ENCODE measurements at regions not wholly inside any gene's neighbourhood (a gene's known extent, or its start where the extent isn't known, plus 50 kb on each side); places are given as distances from the start of the nearest gene placed in this dataset.

DNA sequence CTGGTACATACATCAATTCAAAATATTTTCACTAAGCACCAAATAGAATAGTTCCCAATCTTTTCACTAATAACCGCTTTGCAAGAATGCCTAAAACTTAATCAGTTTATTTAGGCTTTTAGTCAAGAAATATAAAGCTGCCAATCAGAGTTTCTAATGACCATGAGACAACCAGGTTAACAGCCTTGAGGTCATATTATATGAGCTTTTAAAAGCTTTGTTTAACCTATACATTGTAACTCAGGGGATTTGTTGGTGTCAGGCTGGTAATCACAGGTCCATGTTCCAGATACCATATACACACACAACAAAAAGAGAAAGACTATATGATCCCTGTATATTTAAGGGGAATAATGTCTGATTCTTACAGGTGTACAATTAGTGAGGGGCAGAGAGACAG, 246.2 kb upstream of the ADGRL2 start:
- TF ChIP-seq, protein P1, sequence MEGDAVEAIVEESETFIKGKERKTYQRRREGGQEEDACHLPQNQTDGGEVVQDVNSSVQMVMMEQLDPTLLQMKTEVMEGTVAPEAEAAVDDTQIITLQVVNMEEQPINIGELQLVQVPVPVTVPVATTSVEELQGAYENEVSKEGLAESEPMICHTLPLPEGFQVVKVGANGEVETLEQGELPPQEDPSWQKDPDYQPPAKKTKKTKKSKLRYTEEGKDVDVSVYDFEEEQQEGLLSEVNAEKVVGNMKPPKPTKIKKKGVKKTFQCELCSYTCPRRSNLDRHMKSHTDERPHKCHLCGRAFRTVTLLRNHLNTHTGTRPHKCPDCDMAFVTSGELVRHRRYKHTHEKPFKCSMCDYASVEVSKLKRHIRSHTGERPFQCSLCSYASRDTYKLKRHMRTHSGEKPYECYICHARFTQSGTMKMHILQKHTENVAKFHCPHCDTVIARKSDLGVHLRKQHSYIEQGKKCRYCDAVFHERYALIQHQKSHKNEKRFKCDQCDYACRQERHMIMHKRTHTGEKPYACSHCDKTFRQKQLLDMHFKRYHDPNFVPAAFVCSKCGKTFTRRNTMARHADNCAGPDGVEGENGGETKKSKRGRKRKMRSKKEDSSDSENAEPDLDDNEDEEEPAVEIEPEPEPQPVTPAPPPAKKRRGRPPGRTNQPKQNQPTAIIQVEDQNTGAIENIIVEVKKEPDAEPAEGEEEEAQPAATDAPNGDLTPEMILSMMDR (IDR thresholded peaks at IDR 0.05; ENCODE audit: poor library complexity, severe bottlenecking) = no peak
- TF ChIP-seq, protein P2, sequence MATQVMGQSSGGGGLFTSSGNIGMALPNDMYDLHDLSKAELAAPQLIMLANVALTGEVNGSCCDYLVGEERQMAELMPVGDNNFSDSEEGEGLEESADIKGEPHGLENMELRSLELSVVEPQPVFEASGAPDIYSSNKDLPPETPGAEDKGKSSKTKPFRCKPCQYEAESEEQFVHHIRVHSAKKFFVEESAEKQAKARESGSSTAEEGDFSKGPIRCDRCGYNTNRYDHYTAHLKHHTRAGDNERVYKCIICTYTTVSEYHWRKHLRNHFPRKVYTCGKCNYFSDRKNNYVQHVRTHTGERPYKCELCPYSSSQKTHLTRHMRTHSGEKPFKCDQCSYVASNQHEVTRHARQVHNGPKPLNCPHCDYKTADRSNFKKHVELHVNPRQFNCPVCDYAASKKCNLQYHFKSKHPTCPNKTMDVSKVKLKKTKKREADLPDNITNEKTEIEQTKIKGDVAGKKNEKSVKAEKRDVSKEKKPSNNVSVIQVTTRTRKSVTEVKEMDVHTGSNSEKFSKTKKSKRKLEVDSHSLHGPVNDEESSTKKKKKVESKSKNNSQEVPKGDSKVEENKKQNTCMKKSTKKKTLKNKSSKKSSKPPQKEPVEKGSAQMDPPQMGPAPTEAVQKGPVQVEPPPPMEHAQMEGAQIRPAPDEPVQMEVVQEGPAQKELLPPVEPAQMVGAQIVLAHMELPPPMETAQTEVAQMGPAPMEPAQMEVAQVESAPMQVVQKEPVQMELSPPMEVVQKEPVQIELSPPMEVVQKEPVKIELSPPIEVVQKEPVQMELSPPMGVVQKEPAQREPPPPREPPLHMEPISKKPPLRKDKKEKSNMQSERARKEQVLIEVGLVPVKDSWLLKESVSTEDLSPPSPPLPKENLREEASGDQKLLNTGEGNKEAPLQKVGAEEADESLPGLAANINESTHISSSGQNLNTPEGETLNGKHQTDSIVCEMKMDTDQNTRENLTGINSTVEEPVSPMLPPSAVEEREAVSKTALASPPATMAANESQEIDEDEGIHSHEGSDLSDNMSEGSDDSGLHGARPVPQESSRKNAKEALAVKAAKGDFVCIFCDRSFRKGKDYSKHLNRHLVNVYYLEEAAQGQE (IDR thresholded peaks at IDR 0.05; ENCODE audit: borderline replicate concordance) = no peak
- TF ChIP-seq EP300 (conservative IDR thresholded peaks at IDR 0.05; ENCODE audit: poor library complexity, severe bottlenecking) (no peak), MXI1 (conservative IDR thresholded peaks at IDR 0.05; ENCODE audit: poor library complexity, severe bottlenecking) (no peak), EZH2 (IDR thresholded peaks at IDR 0.05; ENCODE audit: borderline replicate concordance, insufficient read depth, low read length, poor library complexity, severe bottlenecking) (no peak)

All from neural cell (in vitro differentiated cells).